Mesothelial cell of epicardium (in vitro differentiated cells): ENCODE measurements at regions not wholly inside any gene's neighbourhood (a gene's known extent, or its start where the extent isn't known, plus 50 kb on each side); places are given as distances from the start of the nearest gene placed in this dataset.
"Not testable (repeated sequence)": the region's sequence is repeated elsewhere in the genome, so short reads cannot be mapped to it uniquely, and the experiment has no call there.

Experiments used
- DNase-seq, 2 experiments: peaks; one replicate each; pipeline ENCODE4 v3.0.0; 2021; ENCODE audit warnings: low spot score in 2 of 2; ENCODE audit not compliant: unreplicated experiment in 2 of 2
- H3K27ac Mint-ChIP-seq: 2 replicates; pipeline ENCODE4 v1.8.0; 2021; ENCODE audit warnings: mixed read lengths
- H3K27me3 Mint-ChIP-seq: 2 replicates; pipeline ENCODE4 v1.8.0; 2021; ENCODE audit warnings: low read depth, mixed read lengths
- H3K36me3 Mint-ChIP-seq: 2 replicates; pipeline ENCODE4 v1.8.0; 2021; ENCODE audit warnings: mixed read lengths
- H3K4me1 Mint-ChIP-seq: 2 replicates; pipeline ENCODE4 v1.8.0; 2021; ENCODE audit warnings: mixed read lengths
- H3K4me3 Mint-ChIP-seq: 2 replicates; pipeline ENCODE4 v1.8.0; 2021; ENCODE audit warnings: mild to moderate bottlenecking, moderate library complexity, mixed read lengths
- H3K9me3 Mint-ChIP-seq: 2 replicates; pipeline ENCODE4 v1.8.0; 2021; ENCODE audit warnings: mixed read lengths
- TF ChIP-seq, protein P1 (sequence below): fragments of 200-600 bp; sonication (generic); IDR thresholded peaks from one replicate; pipeline ENCODE4 v1.5.0; 2021; ENCODE audit warnings: antibody characterized with exemption; ENCODE audit not compliant: unreplicated experiment

- no peak overlapping the region for H3K4me3 Mint-ChIP-seq
- no peak overlapping the region for H3K27ac Mint-ChIP-seq
- peaks cover 3% of the 10 kb centered on the region for H3K27me3 Mint-ChIP-seq
These were observed 151.1 kb downstream of the SEM1 start for GRCh38 chr7:96558530-96558929.

GRCh38 chr7:96558093-96558492 is 151.6 kb downstream of the SEM1 start:
- TF ChIP-seq, protein P1, sequence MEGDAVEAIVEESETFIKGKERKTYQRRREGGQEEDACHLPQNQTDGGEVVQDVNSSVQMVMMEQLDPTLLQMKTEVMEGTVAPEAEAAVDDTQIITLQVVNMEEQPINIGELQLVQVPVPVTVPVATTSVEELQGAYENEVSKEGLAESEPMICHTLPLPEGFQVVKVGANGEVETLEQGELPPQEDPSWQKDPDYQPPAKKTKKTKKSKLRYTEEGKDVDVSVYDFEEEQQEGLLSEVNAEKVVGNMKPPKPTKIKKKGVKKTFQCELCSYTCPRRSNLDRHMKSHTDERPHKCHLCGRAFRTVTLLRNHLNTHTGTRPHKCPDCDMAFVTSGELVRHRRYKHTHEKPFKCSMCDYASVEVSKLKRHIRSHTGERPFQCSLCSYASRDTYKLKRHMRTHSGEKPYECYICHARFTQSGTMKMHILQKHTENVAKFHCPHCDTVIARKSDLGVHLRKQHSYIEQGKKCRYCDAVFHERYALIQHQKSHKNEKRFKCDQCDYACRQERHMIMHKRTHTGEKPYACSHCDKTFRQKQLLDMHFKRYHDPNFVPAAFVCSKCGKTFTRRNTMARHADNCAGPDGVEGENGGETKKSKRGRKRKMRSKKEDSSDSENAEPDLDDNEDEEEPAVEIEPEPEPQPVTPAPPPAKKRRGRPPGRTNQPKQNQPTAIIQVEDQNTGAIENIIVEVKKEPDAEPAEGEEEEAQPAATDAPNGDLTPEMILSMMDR, result no peak
- H3K36me3 Mint-ChIP-seq, result no peaks in the 10 kb centered on the region
- no peak overlapping the region for H3K27ac Mint-ChIP-seq
- peaks cover 3% of the 10 kb centered on the region for H3K27me3 Mint-ChIP-seq
- no peak overlapping the region for H3K4me3 Mint-ChIP-seq
- DNase-seq, result no peak
- H3K9me3 Mint-ChIP-seq, result peaks cover 6% of the 10 kb centered on the region
- peaks cover 9% of the 10 kb centered on the region for H3K4me1 Mint-ChIP-seq

More at GRCh38 chr7:96558530-96558929, 151.1 kb downstream of the SEM1 start:
- Mint-ChIP-seq H3K9me3 (peaks cover 6% of the 10 kb centered on the region), H3K4me1 (peaks cover 10% of the 10 kb centered on the region), H3K36me3 (no peaks in the 10 kb centered on the region)
- TF ChIP-seq, protein P1, result no peak
- DNase-seq, result no peak

DNA sequence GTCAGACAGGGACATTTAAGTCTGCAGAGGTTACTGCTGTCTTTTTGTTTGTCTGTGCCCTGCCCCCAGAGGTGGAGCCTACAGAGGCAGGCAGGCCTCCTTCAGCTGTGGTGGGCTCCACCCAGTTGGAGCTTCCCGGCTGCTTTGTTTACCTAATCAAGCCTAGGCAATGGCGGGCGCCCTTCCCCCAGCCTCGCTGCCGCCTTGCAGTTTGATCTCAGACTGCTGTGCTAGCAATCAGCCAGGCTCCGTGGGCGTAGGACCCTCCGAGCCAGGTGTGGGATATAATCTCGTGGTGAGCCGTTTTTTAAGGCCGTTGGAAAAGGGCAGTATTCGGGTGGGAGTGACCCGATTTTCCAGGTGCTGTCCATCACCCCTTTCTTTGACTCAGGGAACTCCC is 152.0 kb downstream of the SEM1 start:
- not testable (repeated sequence) for H3K9me3 Mint-ChIP-seq, H3K36me3 Mint-ChIP-seq, H3K27me3 Mint-ChIP-seq, H3K4me1 Mint-ChIP-seq, H3K27ac Mint-ChIP-seq, DNase-seq, H3K4me3 Mint-ChIP-seq

DNA sequence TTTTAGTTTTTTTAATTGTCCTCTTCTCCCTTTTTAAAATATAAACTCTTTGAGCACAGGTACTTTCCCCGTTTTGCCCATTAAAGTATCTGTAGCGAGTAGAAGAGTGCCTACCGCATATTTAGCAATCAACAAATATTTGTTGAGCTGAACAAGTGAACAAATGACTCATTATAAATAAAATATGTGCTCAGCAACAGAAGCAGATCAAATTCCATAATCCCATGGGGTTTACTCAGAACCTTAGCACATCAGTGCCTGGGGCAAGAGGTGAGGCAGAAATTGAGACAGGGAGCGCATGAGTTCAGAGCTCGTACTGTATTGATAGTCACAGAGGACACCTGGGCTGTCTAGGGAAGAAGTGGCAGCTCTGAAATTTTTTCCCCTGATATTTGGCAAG is 161.0 kb downstream of the SEM1 start:
- H3K4me3 Mint-ChIP-seq, result no peak overlapping the region
- no peak overlapping the region for H3K27ac Mint-ChIP-seq
- H3K27me3 Mint-ChIP-seq, result no peaks in the 10 kb centered on the region
- TF ChIP-seq, protein P1, result no peak
- no peaks in the 10 kb centered on the region for H3K4me1 Mint-ChIP-seq
- peaks cover 6% of the 10 kb centered on the region for H3K9me3 Mint-ChIP-seq
- H3K36me3 Mint-ChIP-seq, result peaks cover 2% of the 10 kb centered on the region
- no peak for DNase-seq

DNA sequence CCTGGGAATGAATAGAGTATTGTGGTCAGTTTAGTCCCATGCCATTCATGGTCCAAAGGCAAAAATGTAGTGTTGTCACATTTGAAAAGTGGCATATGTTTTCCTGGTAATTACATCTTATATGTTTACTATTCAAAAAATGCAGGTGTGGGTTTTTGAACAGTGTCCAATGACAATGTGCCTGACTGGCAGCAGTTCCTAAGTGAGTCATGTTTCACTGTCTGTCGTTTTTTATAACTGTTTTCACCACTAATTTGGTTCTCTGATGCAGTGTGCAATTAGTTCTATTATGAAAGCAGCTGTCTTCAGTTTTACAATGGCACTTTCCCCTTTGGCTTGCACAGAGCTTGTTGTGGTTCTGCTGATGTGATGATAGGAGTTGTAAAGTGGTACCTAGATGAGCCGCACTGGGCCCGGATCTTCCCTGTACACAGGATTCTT is 162.3 kb downstream of the SEM1 start:
- no peaks in the 10 kb centered on the region for H3K4me1 Mint-ChIP-seq
- no peaks in the 10 kb centered on the region for H3K27me3 Mint-ChIP-seq
- peaks cover 2% of the 10 kb centered on the region for H3K36me3 Mint-ChIP-seq
- H3K27ac Mint-ChIP-seq, result no peak overlapping the region
- H3K9me3 Mint-ChIP-seq, result peaks cover 6% of the 10 kb centered on the region
- H3K4me3 Mint-ChIP-seq, result no peak overlapping the region
- DNase-seq, result no peak
- TF ChIP-seq, protein P1, result no peak

DNA sequence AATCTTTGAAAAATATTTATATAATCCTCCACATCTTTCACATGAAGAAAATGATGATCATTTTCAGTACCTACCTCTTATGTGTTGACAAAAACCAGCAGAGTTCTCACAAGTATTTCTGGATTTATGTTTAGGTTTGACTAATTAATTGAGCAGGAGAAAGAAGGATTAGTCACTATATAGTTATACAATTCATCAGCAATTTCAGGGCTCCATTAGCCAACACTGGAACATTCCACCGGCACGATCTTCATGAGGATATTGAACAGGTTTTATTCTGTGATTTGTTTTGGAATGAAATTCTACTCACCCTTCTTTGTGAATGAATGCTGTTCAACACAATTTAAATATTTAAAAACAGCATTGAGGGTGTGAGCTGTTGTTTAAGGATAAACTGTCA is 163.2 kb downstream of the SEM1 start:
- no peaks in the 10 kb centered on the region for H3K27me3 Mint-ChIP-seq
- peaks cover 2% of the 10 kb centered on the region for H3K36me3 Mint-ChIP-seq
- H3K4me3 Mint-ChIP-seq, result no peak overlapping the region
- no peak overlapping the region for H3K27ac Mint-ChIP-seq
- no peaks in the 10 kb centered on the region for H3K4me1 Mint-ChIP-seq
- DNase-seq, result no peak
- peaks cover 6% of the 10 kb centered on the region for H3K9me3 Mint-ChIP-seq
- TF ChIP-seq, protein P1, result no peak
